H9 (cell line): ENCODE measurements at regions not wholly inside any gene's neighbourhood (a gene's known extent, or its start where the extent isn't known, plus 50 kb on each side); places are given as distances from the start of the nearest gene placed in this dataset.

Experiments
- DNase-seq: peaks from one replicate; pipeline ENCODE4 v3.0.0-alpha.2; 2017
- H2AFZ ChIP-seq: one replicate; pipeline ENCODE4 v1.6.1; 2013; ENCODE audit warnings: mild to moderate bottlenecking, low read length, control low read depth, moderate library complexity
- H2AK5ac ChIP-seq: 2 replicates; pipeline ENCODE4 v1.6.1; 2013; ENCODE audit warnings: low read length, control low read depth, mixed read lengths; ENCODE audit not compliant: insufficient read length
- H2BK120ac ChIP-seq: one replicate; pipeline ENCODE4 v1.6.1; 2013; ENCODE audit warnings: low read depth, mild to moderate bottlenecking, low read length, control low read depth, inconsistent platforms; ENCODE audit not compliant: poor library complexity, severe bottlenecking
- H2BK12ac ChIP-seq: 2 replicates; pipeline ENCODE4 v1.6.1; 2013; ENCODE audit warnings: low read length, control low read depth, mixed read lengths, low read depth; ENCODE audit not compliant: insufficient read length
- H2BK15ac ChIP-seq: 2 replicates; pipeline ENCODE4 v1.6.1; 2013; ENCODE audit warnings: low read depth, low read length, control low read depth
- H2BK20ac ChIP-seq: one replicate; pipeline ENCODE4 v1.6.1; 2013; ENCODE audit warnings: low read depth, mild to moderate bottlenecking, low read length, control low read depth, inconsistent platforms; ENCODE audit not compliant: poor library complexity, severe bottlenecking
- H2BK5ac ChIP-seq: 2 replicates; pipeline ENCODE4 v1.6.1; 2013; ENCODE audit warnings: low read length, control low read depth, mixed read lengths; ENCODE audit not compliant: insufficient read length
- H3K14ac ChIP-seq: 2 replicates; pipeline ENCODE4 v1.6.1; 2013; ENCODE audit warnings: low read length, control low read depth; ENCODE audit not compliant: insufficient read depth
- H3K18ac ChIP-seq: 2 replicates; pipeline ENCODE4 v1.6.1; 2013; ENCODE audit warnings: low read depth, mild to moderate bottlenecking, mixed read lengths, low read length, control low read depth; ENCODE audit not compliant: insufficient read length
- H3K23ac ChIP-seq: 2 replicates; pipeline ENCODE4 v1.6.1; 2013; ENCODE audit warnings: low read length, control low read depth, mixed read lengths, low read depth; ENCODE audit not compliant: insufficient read length
- H3K23me2 ChIP-seq: 2 replicates; pipeline ENCODE4 v1.6.1; 2013; ENCODE audit warnings: low read depth, mild to moderate bottlenecking, mixed read lengths, low read length, control low read depth; ENCODE audit not compliant: insufficient read length, poor library complexity, severe bottlenecking
- H3K27ac ChIP-seq: 2 replicates; pipeline ENCODE4 v1.5.1; 2013; ENCODE audit warnings: low read length, control low read depth, mixed read lengths, low read depth; ENCODE audit not compliant: insufficient read length
- H3K27me3 ChIP-seq: 2 replicates; pipeline ENCODE4 v1.6.1; 2013; ENCODE audit warnings: low read length, control low read depth, inconsistent platforms; ENCODE audit not compliant: insufficient read depth
- H3K4ac ChIP-seq: 2 replicates; pipeline ENCODE4 v1.6.1; 2013; ENCODE audit warnings: low read depth, mild to moderate bottlenecking, control low read depth, inconsistent platforms, low read length, moderate library complexity
- H3K4me1 ChIP-seq: 2 replicates; pipeline ENCODE4 v1.6.1; 2013; ENCODE audit warnings: low read length, control low read depth, inconsistent platforms; ENCODE audit not compliant: insufficient read depth
- H3K4me2 ChIP-seq: 2 replicates; pipeline ENCODE4 v1.6.1; 2013; ENCODE audit warnings: low read length, control low read depth, mixed read lengths; ENCODE audit not compliant: insufficient read length, insufficient read depth
- H3K56ac ChIP-seq: 2 replicates; pipeline ENCODE4 v1.6.1; 2013; ENCODE audit warnings: low read depth, mild to moderate bottlenecking, mixed read lengths, low read length, control low read depth; ENCODE audit not compliant: insufficient read length
- H3K79me1 ChIP-seq: 2 replicates; pipeline ENCODE4 v1.6.1; 2013; ENCODE audit warnings: low read depth, mild to moderate bottlenecking, moderate library complexity, low read length, control low read depth, inconsistent platforms; ENCODE audit not compliant: insufficient read depth, poor library complexity, severe bottlenecking
- H3K79me2 ChIP-seq: 2 replicates; pipeline ENCODE4 v1.6.1; 2013; ENCODE audit warnings: low read length, control low read depth, inconsistent platforms; ENCODE audit not compliant: insufficient read depth
- H3K9ac ChIP-seq: 2 replicates; pipeline ENCODE4 v1.6.1; 2013; ENCODE audit warnings: low read length, control low read depth, mixed read lengths; ENCODE audit not compliant: insufficient read length; ENCODE audit errors: extremely low read depth
- H3K9me3 ChIP-seq: one replicate; pipeline ENCODE4 v1.6.1; 2013; ENCODE audit warnings: low read depth, low read length, inconsistent platforms; ENCODE audit not compliant: control insufficient read depth
- H3T11ph ChIP-seq: one replicate; pipeline ENCODE4 v1.6.1; 2013; ENCODE audit warnings: mild to moderate bottlenecking, low read length, control low read depth, inconsistent platforms
- H4K20me1 ChIP-seq: one replicate; pipeline ENCODE4 v1.6.1; 2013; ENCODE audit not compliant: control insufficient read depth, insufficient read length, insufficient read depth
- H4K5ac ChIP-seq: 2 replicates; pipeline ENCODE4 v1.6.1; 2013; ENCODE audit warnings: low read depth, mild to moderate bottlenecking, mixed read lengths, low read length, control low read depth; ENCODE audit not compliant: insufficient read length
- H4K8ac ChIP-seq: replicated peaks from 2 replicates; pipeline ENCODE4 v1.6.1; 2013; ENCODE audit warnings: low read length, control low read depth, mixed read lengths, low read depth; ENCODE audit not compliant: insufficient read length
- H4K91ac ChIP-seq: 2 replicates; pipeline ENCODE4 v1.6.1; 2013; ENCODE audit warnings: low read depth, mild to moderate bottlenecking, moderate library complexity, mixed read lengths, low read length, control low read depth; ENCODE audit not compliant: insufficient read length
- H3K27ac Mint-ChIP-seq, 3 experiments: 2 replicates in 2 of 3; 3 replicates in 1 of 3; pipeline ENCODE4 v1.8.0; 2020 to 2021; ENCODE audit warnings: mixed read lengths in 3 of 3, mild to moderate bottlenecking in 1 of 3, moderate library complexity in 1 of 3
- H3K27me3 Mint-ChIP-seq: 2 replicates; pipeline ENCODE4 v1.8.0; 2021; ENCODE audit warnings: low read depth, mild to moderate bottlenecking, moderate library complexity, mixed read lengths
- H3K36me3 Mint-ChIP-seq, 3 experiments: 2 replicates in 2 of 3; 3 replicates in 1 of 3; pipeline ENCODE4 v1.8.0; 2020 to 2021; ENCODE audit warnings: low read depth in 3 of 3, mixed read lengths in 3 of 3; ENCODE audit not compliant: insufficient read depth in 1 of 3
- H3K4me1 Mint-ChIP-seq, 2 experiments: 2 replicates each; pipeline ENCODE4 v1.8.0; 2020; ENCODE audit warnings: mixed read lengths in 2 of 2
- H3K4me3 Mint-ChIP-seq, 2 experiments: 2 replicates in 1 of 2; 3 replicates in 1 of 2; pipeline ENCODE4 v1.8.0; 2020 to 2021; ENCODE audit warnings: mild to moderate bottlenecking in 2 of 2, mixed read lengths in 2 of 2, moderate library complexity in 1 of 2
- H3K9me3 Mint-ChIP-seq, 2 experiments: 2 replicates in 1 of 2; 3 replicates in 1 of 2; pipeline ENCODE4 v1.8.0; 2020; ENCODE audit warnings: mild to moderate bottlenecking in 2 of 2, mixed read lengths in 2 of 2, moderate library complexity in 1 of 2
- CTCF ChIP-seq: fragments of 200-600 bp; sonication (generic); conservative IDR thresholded peaks from 3 replicates; pipeline ENCODE4 v1.8.0; 2021; ENCODE audit warnings: antibody characterized with exemption, mild to moderate bottlenecking
- WGBS: extraction: QIAGEN DNeasy Blood & Tissue Kit; methylation state at CpG from one replicate; pipeline ENCODE4 v1.1.7; 2013; ENCODE audit warnings: missing lambda C conversion rate, low lambda C conversion rate, mixed read lengths; ENCODE audit not compliant: insufficient read length; ENCODE audit errors: extremely low coverage; 5-methylcytosine and 5-hydroxymethylcytosine counted together

GRCh38 chr20:39145921-39146320 lies 183.8 kb downstream of the DHX35 start:
- Histone ChIP-seq H3K56ac (no peak overlapping the region), H3T11ph (no peak overlapping the region), H3K4me1 (peaks cover 4% of the 10 kb centered on the region; the same call in 1 of the 2 replicates), H2BK120ac (no peak overlapping the region), H4K91ac (no peak overlapping the region), H2AK5ac (no peak overlapping the region), H2BK20ac (no peak overlapping the region), H2AFZ (no peak overlapping the region), H3K23ac (no peak overlapping the region), H2BK12ac (no peak overlapping the region), H3K4me2 (no peak overlapping the region), H4K20me1 (no peaks in the 10 kb centered on the region), H2BK5ac (no peak overlapping the region), H3K27me3 (no peaks in the 10 kb centered on the region), H3K9ac (no peak overlapping the region), H3K27ac (no peak overlapping the region), H3K14ac (no peak overlapping the region), H4K8ac (no peak overlapping the region), H3K4ac (no peak overlapping the region), H3K79me2 (no peaks in the 10 kb centered on the region), H3K9me3 (no peaks in the 10 kb centered on the region), H3K23me2 (no peaks in the 10 kb centered on the region), H3K79me1 (no peaks in the 10 kb centered on the region), H2BK15ac (no peak overlapping the region), H3K18ac (no peak overlapping the region), H4K5ac (no peak overlapping the region)
- WGBS: no CpG with 5 or more reads among the region's 2 CpGs
- H3K27me3 Mint-ChIP-seq: no peaks in the 10 kb centered on the region
- peaks cover 17 to 19% of the 10 kb centered on the region in 2 experiments for H3K4me1 Mint-ChIP-seq
- H3K4me3 Mint-ChIP-seq: no peak overlapping the region
- TF ChIP-seq CTCF: no peak
- no peak overlapping the region; a peak in 1 of 7 replicates for H3K27ac Mint-ChIP-seq
- H3K36me3 Mint-ChIP-seq: no peaks in the 10 kb centered on the region; a peak in 2 of 7 replicates
- no peak for DNase-seq
- H3K9me3 Mint-ChIP-seq: peaks cover 0 to 3% of the 10 kb centered on the region in 2 experiments; a peak in 1 of 5 replicates
